Endothelial cell of umbilical vein (primary cell): ENCODE measurements at regions not wholly inside any gene's neighbourhood (a gene's known extent, or its start where the extent isn't known, plus 50 kb on each side); places are given as distances from the start of the nearest gene placed in this dataset.
A peak's percentile ranks its signal among the peaks of the same experiment; 100 is the strongest.

ENCODE experiments used
- BruUV-seq: library from RNA; stranded (reverse); fragments of 400-500 nt; replicated peaks from 2 replicates; lab custom pipeline; 2021; lab: Mats Ljungman, UMichigan
- CTCF ChIA-PET: fragments of 300-600, 350-600 bp; sonication (Branson Sonifier 250); formaldehyde crosslinking; loops from one replicate; lab custom pipeline; 2021; ENCODE audit warnings: antibody characterized with exemption, inconsistent platforms; lab: Charles Lee
- POLR2A ChIA-PET: fragments of 300-600, 350-600 bp; sonication (Branson Sonifier 250); formaldehyde crosslinking; loops from one replicate; lab custom pipeline; 2021; ENCODE audit warnings: antibody characterized with exemption, inconsistent platforms; lab: Charles Lee
- DNase-seq: peaks from one replicate; pipeline ENCODE4 v3.0.0-alpha.2; 2011; ENCODE audit warnings: low read depth, low spot score
- FAIRE-seq: peaks from 2 replicates; lab custom pipeline; 2011; peaks lifted over from hg19 to GRCh38; lab: Jason Lieb, UNC
- H2AFZ ChIP-seq: 2 replicates; pipeline ENCODE4 v1.6.0; 2012; ENCODE audit warnings: low read depth, low read length, control low read depth, inconsistent platforms
- H3K27ac ChIP-seq: 2 replicates; pipeline ENCODE4 v1.5.1; 2011; ENCODE audit warnings: low read depth, mild to moderate bottlenecking, control low read depth, low read length, moderate library complexity; ENCODE audit not compliant: insufficient read depth
- H3K27me3 ChIP-seq, 2 experiments: 2 replicates each; pipeline versions ENCODE4 v1.6.0 to v1.6.1; 2011; ENCODE audit warnings: low read length in 2 of 2, mixed read lengths in 1 of 2; ENCODE audit not compliant: control insufficient read depth in 2 of 2, insufficient read depth in 2 of 2
- H3K36me3 ChIP-seq, 2 experiments: 2 replicates in 1 of 2; 3 replicates in 1 of 2; pipeline ENCODE4 v1.5.1; 2011; ENCODE audit warnings: low read length in 2 of 2, mild to moderate bottlenecking in 1 of 2, moderate library complexity in 1 of 2; ENCODE audit not compliant: control insufficient read depth in 2 of 2, insufficient read depth in 2 of 2; ENCODE audit errors: extremely low read depth in 1 of 2
- H3K4me1 ChIP-seq: 3 replicates; pipeline ENCODE4 v1.5.1; 2011; ENCODE audit warnings: mild to moderate bottlenecking, low read length; ENCODE audit not compliant: control insufficient read depth, insufficient read depth; ENCODE audit errors: extremely low read depth
- H3K4me2 ChIP-seq: 2 replicates; pipeline ENCODE4 v1.6.1; 2011; ENCODE audit warnings: low read length, control low read depth, mixed read lengths; ENCODE audit not compliant: insufficient read depth
- H3K4me3 ChIP-seq, 3 experiments: fragments of 200-600 bp in 1 of 3; sonication (generic), shearing (Covaris generic) in 1 of 3; replicated peaks in 1 of 3; 2 replicates each; pipeline ENCODE4 v1.5.1; 2011 to 2016; ENCODE audit warnings: control low read depth in 3 of 3, low read length in 3 of 3, mild to moderate bottlenecking in 2 of 3, inconsistent platforms in 1 of 3, low read depth in 1 of 3, moderate library complexity in 1 of 3; ENCODE audit not compliant: insufficient read depth in 1 of 3
- H3K79me2 ChIP-seq: 2 replicates; pipeline ENCODE4 v1.6.0; 2012; ENCODE audit warnings: low read length, inconsistent platforms; ENCODE audit not compliant: control insufficient read depth, insufficient read depth
- H3K9ac ChIP-seq: replicated peaks from 2 replicates; pipeline ENCODE3; 2011; ENCODE audit warnings: low read length, control low read depth; ENCODE audit not compliant: insufficient read depth; ENCODE audit errors: extremely low read depth
- H3K9me1 ChIP-seq: replicated peaks from 3 replicates; pipeline ENCODE4 v1.6.0; 2011; ENCODE audit warnings: mild to moderate bottlenecking, low read length; ENCODE audit not compliant: control insufficient read depth, insufficient read depth; ENCODE audit errors: extremely low read depth
- H3K9me3 ChIP-seq: replicated peaks from 2 replicates; pipeline ENCODE4 v1.5.1; 2012; ENCODE audit warnings: low read length, inconsistent platforms; ENCODE audit not compliant: control insufficient read depth, insufficient read depth
- H4K20me1 ChIP-seq: replicated peaks from 2 replicates; pipeline ENCODE3; 2011; ENCODE audit warnings: mild to moderate bottlenecking, low read length; ENCODE audit not compliant: control insufficient read depth, insufficient read depth; ENCODE audit errors: extremely low read depth
- CTCF ChIP-seq, 2 donors: IDR thresholded peaks; 1 replicate in 1 of 2; 2 replicates in 1 of 2; pipeline ENCODE4 v1.5.1; 2011; ENCODE audit warnings: low read length in 2 of 2, mild to moderate bottlenecking in 2 of 2, moderate library complexity in 2 of 2, control low read depth in 1 of 2, inconsistent platforms in 1 of 2, low read depth in 1 of 2; ENCODE audit not compliant: insufficient read depth in 1 of 2; ENCODE audit errors: extremely low read depth in 1 of 2
- EZH2 ChIP-seq: IDR thresholded peaks from 2 replicates; pipeline ENCODE4 v1.6.1; 2012; ENCODE audit warnings: borderline replicate concordance, low read depth, mild to moderate bottlenecking, moderate library complexity, low read length, inconsistent platforms; ENCODE audit not compliant: severe bottlenecking
- FOS ChIP-seq: IDR thresholded peaks from 2 replicates; pipeline ENCODE4 v1.6.1; 2011; ENCODE audit warnings: mild to moderate bottlenecking, low read length, moderate library complexity, borderline replicate concordance; ENCODE audit not compliant: insufficient read depth
- GATA2 ChIP-seq: IDR thresholded peaks from 2 replicates; pipeline ENCODE4 v1.7.0; 2011; ENCODE audit warnings: low read depth, mild to moderate bottlenecking, moderate library complexity, mixed read lengths, low read length; ENCODE audit not compliant: insufficient read length, insufficient read depth
- JUN ChIP-seq: IDR thresholded peaks from 2 replicates; pipeline ENCODE4 v1.6.1; 2011; ENCODE audit warnings: borderline replicate concordance, low read depth; ENCODE audit not compliant: insufficient read length, insufficient read depth
- MAX ChIP-seq: IDR thresholded peaks from 2 replicates; pipeline ENCODE4 v1.6.1; 2011; ENCODE audit not compliant: insufficient read depth, insufficient read length
- MYC ChIP-seq: IDR thresholded peaks from one replicate; pipeline ENCODE4 v1.6.1; 2011; ENCODE audit warnings: mild to moderate bottlenecking, low read depth, low read length
- POLR2A ChIP-seq: IDR thresholded peaks from 2 replicates; pipeline ENCODE4 v1.6.1; 2012; ENCODE audit warnings: low read depth, mild to moderate bottlenecking, control low read depth, low read length
- POLR2AphosphoS5 ChIP-seq: IDR thresholded peaks from 2 replicates; pipeline ENCODE4 v1.6.1; 2012; ENCODE audit warnings: low read depth, mild to moderate bottlenecking, control low read depth, low read length, moderate library complexity; ENCODE audit not compliant: insufficient read depth
- dilution Hi-C: fragments of 300-500 bp; cut with MboI; formaldehyde crosslinking; loops from one replicate; pipeline ENCODE4 v1.15.0; 2019; ENCODE audit warnings: low sequenced_read_pairs; ENCODE audit not compliant: extremely low pct_ligation_motif_present
- intact Hi-C: fragments of 100-400 bp; cut with micrococcal nuclease; formaldehyde crosslinking; loops from one replicate; pipeline ENCODE4 v1.10.0; 2022

- no peaks in the 10 kb centered on the region for H3K4me1 ChIP-seq
- CTCF ChIA-PET = interaction anchor here (1.1 to 1.4 kb wide), 3 partner anchors 13 to 38 kb away, joined by 3 read pairs; no protein-coding TSS in a partner anchor
- no TSS peak for BruUV-seq
- H3K9me1 ChIP-seq = no peaks in the 10 kb centered on the region
- no peaks in the 10 kb centered on the region for H3K9me3 ChIP-seq
- H3K27ac ChIP-seq = no peak overlapping the region
- no peak overlapping the region for H3K4me3 ChIP-seq
- peak; percentile 55 for DNase-seq
- TF ChIP-seq GATA2 (no peak), POLR2A (no peak), MAX (no peak), EZH2 (no peak), POLR2AphosphoS5 (no peak), CTCF (IDR thresholded peaks at IDR 0.05; ENCODE audit: extremely low read depth in 1 of 2, insufficient read depth in 1 of 2, low read depth in 1 of 2, low read length in 2 of 2) (no peak), MYC (no peak), JUN (no peak), FOS (no peak)
- FAIRE-seq = peak; percentile 12
- no peaks in the 10 kb centered on the region for H4K20me1 ChIP-seq
- H3K27me3 ChIP-seq = no peaks in the 10 kb centered on the region
- H3K4me2 ChIP-seq = no peak overlapping the region
- H3K36me3 ChIP-seq = no peaks in the 10 kb centered on the region
- intact Hi-C loops = no loop called here
- POLR2A ChIA-PET = no interaction called here
- H3K9ac ChIP-seq = no peak overlapping the region
- dilution Hi-C loops = no loop called here
- H3K79me2 ChIP-seq = no peaks in the 10 kb centered on the region
- H2AFZ ChIP-seq = peak overlapping the region; percentile 39
Observed at GRCh38 chr7:113812591-113813255, 106.1 kb downstream of the PPP1R3A start.
